Keratinocyte (primary cell): ENCODE measurements at regions not wholly inside any gene's neighbourhood (a gene's known extent, or its start where the extent isn't known, plus 50 kb on each side); places are given as distances from the start of the nearest gene placed in this dataset.

Experiments used
- CTCF ChIP-seq, 3 experiments: IDR thresholded peaks in 1 of 3; conservative IDR thresholded peaks in 1 of 3; optimal IDR thresholded peaks in 1 of 3; 2 replicates in 2 of 3; 3 replicates in 1 of 3; pipeline versions ENCODE3 to v1.5.1; 2011; ENCODE audit warnings: low read length in 3 of 3, mild to moderate bottlenecking in 3 of 3, moderate library complexity in 2 of 3, control low read depth in 1 of 3, inconsistent platforms in 1 of 3; ENCODE audit not compliant: insufficient read depth in 2 of 3; ENCODE audit errors: extremely low read depth in 1 of 3
- EZH2 ChIP-seq: IDR thresholded peaks from one replicate; pipeline ENCODE4 v1.6.1; 2012; ENCODE audit warnings: inconsistent platforms, mild to moderate bottlenecking, low read length, moderate library complexity

- TF ChIP-seq CTCF (optimal IDR thresholded peaks at IDR 0.05 in 1 of 3, IDR thresholded peaks at IDR 0.05 in 1 of 3, conservative IDR thresholded peaks at IDR 0.05 in 1 of 3; ENCODE audit: extremely low read depth in 1 of 3, insufficient read depth in 2 of 3, low read length in 3 of 3) (no peak), EZH2 (no peak)
These were observed 696.8 kb downstream of the OTOL1 start for GRCh38 chr3:162193148-162194095.
